C4-2B (cell line): ENCODE measurements at regions not wholly inside any gene's neighbourhood (a gene's known extent, or its start where the extent isn't known, plus 50 kb on each side); places are given as distances from the start of the nearest gene placed in this dataset.

Experiments used
- ZFX ChIP-seq: fragments of 450-650 bp; IDR thresholded peaks from 2 replicates; pipeline ENCODE4 v1.6.1; 2017
- TF ChIP-seq, protein P1 (sequence below): fragments of 450-650 bp; conservative IDR thresholded peaks from 2 replicates; pipeline ENCODE4 v1.5.1; 2017; ENCODE audit warnings: mild to moderate bottlenecking

DNA sequence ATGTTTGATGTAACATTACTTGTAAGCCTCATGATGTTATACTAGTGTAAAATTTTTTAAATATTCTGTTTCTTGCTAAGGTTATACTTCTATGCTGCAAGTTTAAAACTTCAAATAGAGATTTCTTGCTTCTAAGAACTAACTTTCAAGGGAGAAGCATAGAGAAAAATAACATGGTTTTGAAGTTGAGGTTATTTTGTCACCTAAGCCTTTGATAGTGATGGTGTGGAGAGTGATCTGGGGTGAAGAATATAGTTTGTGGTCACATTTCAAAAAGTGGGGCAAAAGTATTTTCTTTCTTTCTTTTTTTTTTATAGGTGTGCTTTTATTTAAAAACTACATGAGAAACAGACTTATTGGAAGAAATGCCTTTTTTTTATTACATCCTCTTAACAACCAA is 162.4 kb downstream of the GATA3 start:
- TF ChIP-seq, protein P1, sequence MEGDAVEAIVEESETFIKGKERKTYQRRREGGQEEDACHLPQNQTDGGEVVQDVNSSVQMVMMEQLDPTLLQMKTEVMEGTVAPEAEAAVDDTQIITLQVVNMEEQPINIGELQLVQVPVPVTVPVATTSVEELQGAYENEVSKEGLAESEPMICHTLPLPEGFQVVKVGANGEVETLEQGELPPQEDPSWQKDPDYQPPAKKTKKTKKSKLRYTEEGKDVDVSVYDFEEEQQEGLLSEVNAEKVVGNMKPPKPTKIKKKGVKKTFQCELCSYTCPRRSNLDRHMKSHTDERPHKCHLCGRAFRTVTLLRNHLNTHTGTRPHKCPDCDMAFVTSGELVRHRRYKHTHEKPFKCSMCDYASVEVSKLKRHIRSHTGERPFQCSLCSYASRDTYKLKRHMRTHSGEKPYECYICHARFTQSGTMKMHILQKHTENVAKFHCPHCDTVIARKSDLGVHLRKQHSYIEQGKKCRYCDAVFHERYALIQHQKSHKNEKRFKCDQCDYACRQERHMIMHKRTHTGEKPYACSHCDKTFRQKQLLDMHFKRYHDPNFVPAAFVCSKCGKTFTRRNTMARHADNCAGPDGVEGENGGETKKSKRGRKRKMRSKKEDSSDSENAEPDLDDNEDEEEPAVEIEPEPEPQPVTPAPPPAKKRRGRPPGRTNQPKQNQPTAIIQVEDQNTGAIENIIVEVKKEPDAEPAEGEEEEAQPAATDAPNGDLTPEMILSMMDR = no peak
- no peak for TF ChIP-seq ZFX
